Heart right ventricle (tissue), 16 donors: ENCODE measurements at regions not wholly inside any gene's neighbourhood (a gene's known extent, or its start where the extent isn't known, plus 50 kb on each side); places are given as distances from the start of the nearest gene placed in this dataset.

Experiments used
- ATAC-seq, 8 donors: fragments of 200-7000 bp; cut with Tn5 transposase; one replicate each; pipeline ENCODE4 v1.9.1; 2020; ENCODE audit warnings: mild to moderate bottlenecking in 8 of 8, moderate library complexity in 8 of 8, moderate number of reproducible peaks in 1 of 8
- DNase-seq, 2 donors: peaks; one replicate each; pipeline ENCODE4 v3.0.0-alpha.2; 2020
- H3K27ac ChIP-seq, 10 donors: fragments of 200-600 bp; sonication (generic) in 2 of 10; one replicate each; pipeline versions ENCODE4 v1.5.0 to v1.8.0; 2020 to 2022; ENCODE audit warnings: mild to moderate bottlenecking in 3 of 10
- H3K27me3 ChIP-seq, 7 donors: fragments of 200-600 bp; one replicate each; pipeline ENCODE4 v1.8.0; 2021 to 2022; ENCODE audit warnings: mild to moderate bottlenecking in 2 of 7
- H3K36me3 ChIP-seq, 9 donors: fragments of 200-600 bp; sonication (generic) in 1 of 9; one replicate each; pipeline versions ENCODE4 v1.5.0 to v1.8.0; 2020 to 2022; ENCODE audit warnings: mild to moderate bottlenecking in 2 of 9
- H3K4me1 ChIP-seq, 9 donors: fragments of 200-600 bp; sonication (generic) in 1 of 9; one replicate each; pipeline versions ENCODE4 v1.5.0 to v1.8.0; 2020 to 2022; ENCODE audit warnings: mild to moderate bottlenecking in 4 of 9
- H3K4me3 ChIP-seq, 10 donors: fragments of 200-600 bp; sonication (generic) in 2 of 10; one replicate each; pipeline versions ENCODE4 v1.5.0 to v1.8.0; 2020 to 2022; ENCODE audit warnings: mild to moderate bottlenecking in 7 of 10, moderate library complexity in 2 of 10
- H3K9me3 ChIP-seq, 11 donors: fragments of 200-600 bp in 10 of 11; sonication (generic) in 2 of 11; one replicate each; pipeline versions ENCODE4 v1.5.0 to v1.8.0; 2013 to 2022; ENCODE audit warnings: mild to moderate bottlenecking in 2 of 11, control low read depth in 1 of 11, moderate library complexity in 1 of 11
- WGBS, 2 donors: extraction: QIAGEN DNeasy Blood & Tissue Kit; methylation state at CpG; one replicate each; pipeline ENCODE4 v1.1.7; 2013; ENCODE audit warnings: inconsistent platforms in 1 of 2; 5-methylcytosine and 5-hydroxymethylcytosine counted together
- intact Hi-C, 10 donors: fragments of 100-400 bp; cut with DNase I; formaldehyde crosslinking; loops; one replicate each; pipeline versions ENCODE4 v1.11.1 to v1.14.2; 2022
- TF ChIP-seq, protein P1 (sequence below), 9 donors: fragments of 200-600 bp; sonication (generic) in 2 of 9; IDR thresholded peaks; one replicate each; pipeline versions ENCODE4 v1.5.0 to v1.8.0; 2021 to 2022; ENCODE audit warnings: antibody characterized with exemption in 9 of 9, mild to moderate bottlenecking in 5 of 9, moderate library complexity in 1 of 9
- donor health status: Arrhythmogenic right ventricular cardiomyopathy.
- donor health status: ischemic (EF 13 %, LVEDD 7.1; RV severe dilation, severe dysfunction).
- donor health status: healthy with polysubstance abuse.
- donor health status: DM: no; HTN: yes; CAD: no.
- donor health status: DM: no; HTN: no; CAD: no.
- donor health status: ischemic (EF 25% LVEDD 6.9; RV normal size, moderate dysfunction).
- donor health status: ischemic (EF 25% LVEDD 5.7; RV mildly dilated, moderate dysfunction).
- donor health status: healthy.
- donor health status: DM: yes; HTN: yes; CAD: no.
- donor health status: Ischemic cardiomyopathy.
- donor health status: ischemic (EF 35%, LVEDD 5.7; RV mildly dilated, moderate dysfunction).
- donor health status: nonischemic (EF 11% LVEDD 7.7; RV severe dilation, severe dysfunction).
- donor health status: DM: yes; HTN: yes; CAD: no.
- donor health status: PGD.
- donor health status: ischemic (EF 29% LVEDD 5.4; RV normal size, mild dysfunction).
- donor health status: nonischemic (EF 23%, LVEDD 6.1; RV moderate dilation, normal function).

- H3K27me3 ChIP-seq: peaks cover 0 to 74% (median 31%) of the 10 kb centered on the region in 7 donors
These were observed 110.7 kb upstream of the ZNF507 start for GRCh38 chr19:32234663-32235217.

GRCh38 chr19:32238076-32238475, 107.3 kb upstream of the ZNF507 start:
- no peak for DNase-seq
- TF ChIP-seq, protein P1, sequence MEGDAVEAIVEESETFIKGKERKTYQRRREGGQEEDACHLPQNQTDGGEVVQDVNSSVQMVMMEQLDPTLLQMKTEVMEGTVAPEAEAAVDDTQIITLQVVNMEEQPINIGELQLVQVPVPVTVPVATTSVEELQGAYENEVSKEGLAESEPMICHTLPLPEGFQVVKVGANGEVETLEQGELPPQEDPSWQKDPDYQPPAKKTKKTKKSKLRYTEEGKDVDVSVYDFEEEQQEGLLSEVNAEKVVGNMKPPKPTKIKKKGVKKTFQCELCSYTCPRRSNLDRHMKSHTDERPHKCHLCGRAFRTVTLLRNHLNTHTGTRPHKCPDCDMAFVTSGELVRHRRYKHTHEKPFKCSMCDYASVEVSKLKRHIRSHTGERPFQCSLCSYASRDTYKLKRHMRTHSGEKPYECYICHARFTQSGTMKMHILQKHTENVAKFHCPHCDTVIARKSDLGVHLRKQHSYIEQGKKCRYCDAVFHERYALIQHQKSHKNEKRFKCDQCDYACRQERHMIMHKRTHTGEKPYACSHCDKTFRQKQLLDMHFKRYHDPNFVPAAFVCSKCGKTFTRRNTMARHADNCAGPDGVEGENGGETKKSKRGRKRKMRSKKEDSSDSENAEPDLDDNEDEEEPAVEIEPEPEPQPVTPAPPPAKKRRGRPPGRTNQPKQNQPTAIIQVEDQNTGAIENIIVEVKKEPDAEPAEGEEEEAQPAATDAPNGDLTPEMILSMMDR (IDR thresholded peaks at IDR 0.05): no peak
- H3K4me1 ChIP-seq: no peaks in the 10 kb centered on the region
- intact Hi-C loops: no loop called here
- WGBS, 2 donors: 23 to 43% methylated on average over 1 of the region's 1 CpG
- H3K27me3 ChIP-seq: peaks cover 0 to 44% (median 17%) of the 10 kb centered on the region in 7 donors
- H3K9me3 ChIP-seq: no peaks in the 10 kb centered on the region
- H3K36me3 ChIP-seq: no peaks in the 10 kb centered on the region
- ATAC-seq: no peak
- H3K27ac ChIP-seq: no peak overlapping the region
- no peak overlapping the region for H3K4me3 ChIP-seq

More at GRCh38 chr19:32234663-32235217, 110.7 kb upstream of the ZNF507 start:
- H3K4me1 ChIP-seq: no peaks in the 10 kb centered on the region
- H3K9me3 ChIP-seq: no peaks in the 10 kb centered on the region
- TF ChIP-seq, protein P1 (IDR thresholded peaks at IDR 0.05): no peak
- H3K27ac ChIP-seq: no peak overlapping the region
- intact Hi-C loops: no loop called here
- H3K4me3 ChIP-seq: no peak overlapping the region
- WGBS, 2 donors: 66 to 71% methylated on average over 3 of the region's 3 CpGs
- ATAC-seq (no peak), DNase-seq (no peak)
- H3K36me3 ChIP-seq: no peaks in the 10 kb centered on the region

GRCh38 chr19:32240316-32240715, 105.1 kb upstream of the ZNF507 start:
- Histone ChIP-seq H3K4me3 (no peak overlapping the region), H3K27me3 (peaks cover 0 to 31% (median 10%) of the 10 kb centered on the region in 7 donors), H3K36me3 (no peaks in the 10 kb centered on the region), H3K9me3 (no peaks in the 10 kb centered on the region), H3K4me1 (no peaks in the 10 kb centered on the region), H3K27ac (no peak overlapping the region)
- intact Hi-C loops: no loop called here
- DNase-seq (no peak), ATAC-seq (no peak)
- TF ChIP-seq, protein P1 (IDR thresholded peaks at IDR 0.05): no peak
- WGBS, 2 donors: 86 to 89% methylated on average over 7 of the region's 7 CpGs

GRCh38 chr19:32241306-32241705, 104.1 kb upstream of the ZNF507 start:
- intact Hi-C loops: no loop called here

More at GRCh38 chr19:32241306-32241705, 104.1 kb upstream of the ZNF507 start:
- no peak overlapping the region for H3K4me3 ChIP-seq
- DNase-seq (no peak), ATAC-seq (no peak)
- H3K27ac ChIP-seq: no peak overlapping the region
- H3K36me3 ChIP-seq: no peaks in the 10 kb centered on the region
- no peaks in the 10 kb centered on the region for H3K9me3 ChIP-seq
- H3K27me3 ChIP-seq: peaks cover 0 to 23% (median 10%) of the 10 kb centered on the region in 7 donors
- 79% methylated on average over 8 of the region's 8 CpGs for WGBS, 2 donors
- TF ChIP-seq, protein P1 (IDR thresholded peaks at IDR 0.05): no peak
- no peaks in the 10 kb centered on the region for H3K4me1 ChIP-seq
